ENCODE measurements at regions not wholly inside any gene's neighbourhood (a gene's known extent, or its start where the extent isn't known, plus 50 kb on each side); places are given as distances from the start of the nearest gene placed in this dataset.
A peak's percentile ranks its signal among the peaks of the same experiment; 100 is the strongest.

DNA sequence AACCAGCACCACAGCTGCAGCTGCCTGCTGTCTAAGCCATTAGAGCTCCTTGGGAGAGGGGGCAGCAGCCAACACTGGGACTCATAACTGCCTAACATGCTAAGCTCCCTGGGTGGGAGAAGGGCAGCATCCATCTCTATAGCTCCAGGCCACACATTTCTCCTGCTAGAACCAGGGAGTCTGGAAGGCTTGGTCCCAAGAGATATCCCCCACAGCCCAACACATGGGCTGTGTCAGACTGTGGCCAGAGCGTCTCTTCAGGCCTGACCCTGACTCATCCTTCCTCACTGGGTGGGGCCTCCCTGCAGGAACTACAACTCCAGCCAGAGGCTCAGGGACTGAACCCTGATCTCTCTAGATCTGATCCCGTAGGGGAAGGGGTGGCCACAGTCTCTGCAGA is 411.1 kb downstream of the HDGFL1 start:
- Mint-ChIP-seq H3K36me3 (ENCODE audit: unreplicated experiment) (peaks cover 9% of the 10 kb centered on the region), H3K4me1 (ENCODE audit: unreplicated experiment) (peaks cover 9% of the 10 kb centered on the region), H3K9me3 (ENCODE audit: unreplicated experiment) (peaks cover 29% of the 10 kb centered on the region), H3K27ac (ENCODE audit: unreplicated experiment) (no peak overlapping the region), H3K4me3 (ENCODE audit: unreplicated experiment) (no peak overlapping the region), H3K27me3 (ENCODE audit: unreplicated experiment) (no peaks in the 10 kb centered on the region)
- TF ChIP-seq, protein P1, sequence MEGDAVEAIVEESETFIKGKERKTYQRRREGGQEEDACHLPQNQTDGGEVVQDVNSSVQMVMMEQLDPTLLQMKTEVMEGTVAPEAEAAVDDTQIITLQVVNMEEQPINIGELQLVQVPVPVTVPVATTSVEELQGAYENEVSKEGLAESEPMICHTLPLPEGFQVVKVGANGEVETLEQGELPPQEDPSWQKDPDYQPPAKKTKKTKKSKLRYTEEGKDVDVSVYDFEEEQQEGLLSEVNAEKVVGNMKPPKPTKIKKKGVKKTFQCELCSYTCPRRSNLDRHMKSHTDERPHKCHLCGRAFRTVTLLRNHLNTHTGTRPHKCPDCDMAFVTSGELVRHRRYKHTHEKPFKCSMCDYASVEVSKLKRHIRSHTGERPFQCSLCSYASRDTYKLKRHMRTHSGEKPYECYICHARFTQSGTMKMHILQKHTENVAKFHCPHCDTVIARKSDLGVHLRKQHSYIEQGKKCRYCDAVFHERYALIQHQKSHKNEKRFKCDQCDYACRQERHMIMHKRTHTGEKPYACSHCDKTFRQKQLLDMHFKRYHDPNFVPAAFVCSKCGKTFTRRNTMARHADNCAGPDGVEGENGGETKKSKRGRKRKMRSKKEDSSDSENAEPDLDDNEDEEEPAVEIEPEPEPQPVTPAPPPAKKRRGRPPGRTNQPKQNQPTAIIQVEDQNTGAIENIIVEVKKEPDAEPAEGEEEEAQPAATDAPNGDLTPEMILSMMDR (IDR thresholded peaks at IDR 0.05) = no peak
- DNase-seq (ENCODE audit: extremely low spot score, unreplicated experiment) = no peak

DNA sequence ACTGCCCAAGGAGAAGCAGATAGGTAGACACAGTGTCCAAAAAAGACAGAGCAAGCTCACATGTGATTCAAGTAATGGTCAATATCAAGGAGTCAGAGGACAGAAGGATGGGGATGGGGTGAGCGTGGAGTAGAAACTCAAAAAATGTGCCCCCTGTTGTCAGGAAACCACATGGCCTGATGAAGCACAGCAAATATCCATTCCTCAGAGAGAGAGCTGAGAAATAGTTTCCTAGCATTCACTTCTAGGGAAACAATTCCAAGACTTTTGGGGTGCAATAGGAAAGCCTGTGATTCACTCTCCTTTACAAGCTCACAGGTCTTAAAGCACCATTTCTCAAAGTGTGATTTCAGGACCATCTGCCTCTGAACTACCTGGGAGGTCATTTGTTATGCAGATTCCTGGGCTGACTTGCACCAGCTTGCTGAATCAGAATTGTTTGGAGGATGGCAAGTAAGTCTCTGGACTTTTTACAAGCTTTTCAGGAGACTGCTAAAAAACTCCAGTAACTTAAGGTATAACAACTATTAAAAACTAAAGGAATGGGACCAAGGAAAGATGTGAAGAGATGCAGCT is 432.8 kb downstream of the HDGFL1 start:
- Mint-ChIP-seq H3K27ac (ENCODE audit: unreplicated experiment) (no peak overlapping the region), H3K4me1 (ENCODE audit: unreplicated experiment) (peaks cover 41% of the 10 kb centered on the region), H3K27me3 (ENCODE audit: unreplicated experiment) (no peaks in the 10 kb centered on the region), H3K36me3 (ENCODE audit: unreplicated experiment) (no peaks in the 10 kb centered on the region), H3K9me3 (ENCODE audit: unreplicated experiment) (peaks cover 5% of the 10 kb centered on the region), H3K4me3 (ENCODE audit: unreplicated experiment) (no peak overlapping the region)
- TF ChIP-seq, protein P1 (IDR thresholded peaks at IDR 0.05) = no peak
- DNase-seq (ENCODE audit: extremely low spot score, unreplicated experiment) = no peak

DNA sequence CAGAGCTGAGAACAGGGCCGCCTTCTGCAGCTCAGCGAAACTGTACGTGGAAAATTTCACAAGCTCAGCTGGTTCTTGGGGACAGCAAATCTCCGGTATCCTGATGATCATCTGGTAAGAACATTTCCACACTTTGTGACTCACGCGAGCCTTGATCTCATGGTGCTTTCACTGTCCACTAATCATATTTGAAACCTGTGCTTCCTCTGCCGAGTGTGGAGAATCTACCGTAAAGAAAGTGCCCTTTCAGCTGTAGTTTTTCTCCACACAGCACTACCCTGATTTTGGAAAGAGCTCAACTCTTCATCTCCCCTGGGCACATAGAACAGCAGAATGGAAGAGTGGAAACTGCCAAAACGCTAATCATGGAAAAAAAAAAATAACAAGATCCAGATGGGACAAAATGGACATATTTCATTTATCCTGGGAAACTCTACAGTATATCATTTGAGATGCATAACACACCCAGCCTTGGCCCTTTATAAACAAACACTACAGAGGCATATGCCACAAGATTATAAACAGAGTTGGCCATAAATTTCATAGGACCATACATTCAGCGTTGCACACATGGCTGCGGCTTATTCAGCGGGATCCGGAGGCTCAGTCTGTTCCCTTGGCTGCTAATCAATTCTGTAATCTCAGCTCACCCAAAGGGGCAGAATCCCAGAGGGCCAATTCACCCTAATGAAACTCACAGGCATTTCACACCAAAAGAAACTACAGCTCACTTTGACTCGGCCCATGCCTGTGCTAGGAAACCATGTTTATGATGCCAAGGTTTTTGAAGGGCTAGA is 434.5 kb downstream of the HDGFL1 start:
- Mint-ChIP-seq H3K27ac (ENCODE audit: unreplicated experiment) (peak overlapping the region; percentile 82), H3K27me3 (ENCODE audit: unreplicated experiment) (no peaks in the 10 kb centered on the region), H3K9me3 (ENCODE audit: unreplicated experiment) (peaks cover 5% of the 10 kb centered on the region), H3K36me3 (ENCODE audit: unreplicated experiment) (no peaks in the 10 kb centered on the region), H3K4me3 (ENCODE audit: unreplicated experiment) (peak overlapping the region; percentile 4), H3K4me1 (ENCODE audit: unreplicated experiment) (peaks cover 40% of the 10 kb centered on the region)
- TF ChIP-seq, protein P1 (IDR thresholded peaks at IDR 0.05) = no peak
- no peak for DNase-seq (ENCODE audit: extremely low spot score, unreplicated experiment)

DNA sequence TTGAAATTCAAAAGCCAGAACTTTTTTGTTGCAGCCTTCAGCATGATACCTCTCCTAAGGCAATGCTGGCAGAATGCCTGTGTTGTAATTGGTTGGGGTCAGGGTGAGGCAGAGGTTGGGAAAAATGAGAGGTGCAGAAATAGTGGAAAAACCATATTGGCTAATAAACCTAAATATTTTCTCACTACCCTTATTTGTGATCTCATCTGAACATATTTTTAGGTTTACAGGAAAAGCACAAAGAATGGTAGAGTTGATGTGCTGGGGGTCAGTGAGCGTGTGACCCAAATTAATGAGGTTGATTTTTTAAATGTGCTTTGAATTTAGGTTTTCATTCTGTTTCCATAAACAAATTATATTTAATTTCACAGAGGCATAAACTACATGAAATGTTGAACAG is 437.3 kb downstream of the HDGFL1 start:
- no peaks in the 10 kb centered on the region for H3K27me3 Mint-ChIP-seq (ENCODE audit: unreplicated experiment)
- DNase-seq (ENCODE audit: extremely low spot score, unreplicated experiment) = no peak
- peaks cover 11% of the 10 kb centered on the region for H3K9me3 Mint-ChIP-seq (ENCODE audit: unreplicated experiment)
- no peak overlapping the region for H3K4me3 Mint-ChIP-seq (ENCODE audit: unreplicated experiment)
- H3K27ac Mint-ChIP-seq (ENCODE audit: unreplicated experiment) = no peak overlapping the region
- no peaks in the 10 kb centered on the region for H3K36me3 Mint-ChIP-seq (ENCODE audit: unreplicated experiment)
- peaks cover 38% of the 10 kb centered on the region for H3K4me1 Mint-ChIP-seq (ENCODE audit: unreplicated experiment)
- TF ChIP-seq, protein P1 (IDR thresholded peaks at IDR 0.05) = no peak

DNA sequence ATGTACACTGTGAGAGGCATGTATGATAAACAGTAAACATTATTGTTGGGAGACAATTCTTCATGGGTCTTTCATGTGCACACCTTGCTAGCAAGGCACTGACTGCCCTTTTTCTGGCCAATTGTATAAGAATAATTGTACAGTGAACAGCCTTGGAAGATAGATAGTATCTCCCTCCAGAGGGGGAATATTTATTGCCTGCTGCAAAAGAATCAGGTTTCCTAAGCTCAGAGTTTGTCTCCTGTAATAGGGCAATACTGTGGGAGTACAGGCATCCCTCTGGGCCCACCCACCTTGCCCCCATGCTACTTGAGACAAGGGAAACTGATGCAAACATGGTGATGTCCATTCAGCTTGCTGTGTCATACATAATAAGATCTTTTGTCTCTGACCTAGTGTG is 442.2 kb downstream of the HDGFL1 start:
- peaks cover 11% of the 10 kb centered on the region for H3K9me3 Mint-ChIP-seq (ENCODE audit: unreplicated experiment)
- no peaks in the 10 kb centered on the region for H3K36me3 Mint-ChIP-seq (ENCODE audit: unreplicated experiment)
- H3K27me3 Mint-ChIP-seq (ENCODE audit: unreplicated experiment) = no peaks in the 10 kb centered on the region
- TF ChIP-seq, protein P1 (IDR thresholded peaks at IDR 0.05) = no peak
- DNase-seq (ENCODE audit: extremely low spot score, unreplicated experiment) = no peak
- H3K4me3 Mint-ChIP-seq (ENCODE audit: unreplicated experiment) = no peak overlapping the region
- H3K27ac Mint-ChIP-seq (ENCODE audit: unreplicated experiment) = no peak overlapping the region
- peaks cover 11% of the 10 kb centered on the region for H3K4me1 Mint-ChIP-seq (ENCODE audit: unreplicated experiment)

All from osteocyte (in vitro differentiated cells).